Thoracic aorta (tissue), 2 donors: ENCODE measurements at regions not wholly inside any gene's neighbourhood (a gene's known extent, or its start where the extent isn't known, plus 50 kb on each side); places are given as distances from the start of the nearest gene placed in this dataset.
"Not testable (repeated sequence)": the region's sequence is repeated elsewhere in the genome, so short reads cannot be mapped to it uniquely, and the experiment has no call there.

Experiments
- ATAC-seq: fragments of 150-250 bp; one replicate; pipeline ENCODE4 v1.8.0; 2017; ENCODE audit warnings: low read depth; ENCODE audit not compliant: insufficient number of reproducible peaks, low FRiP score
- DNase-seq: peaks from one replicate; pipeline ENCODE4 v3.0.0-alpha.2; 2020; ENCODE audit warnings: low spot score
- H3K27ac ChIP-seq, 2 donors: fragments of 200-600 bp; sonication (generic); 1 replicate in 1 of 2; 2 replicates in 1 of 2; pipeline ENCODE4 v1.5.1; 2016; ENCODE audit warnings: mild to moderate bottlenecking in 2 of 2, moderate library complexity in 2 of 2
- H3K27me3 ChIP-seq: fragments of 200-600 bp; sonication (generic); replicated peaks from 2 replicates; pipeline ENCODE4 v1.6.0; 2016; ENCODE audit warnings: mild to moderate bottlenecking; ENCODE audit not compliant: insufficient read depth
- H3K36me3 ChIP-seq: fragments of 200-600 bp; sonication (generic); one replicate; pipeline ENCODE4 v1.5.1; 2016
- H3K4me1 ChIP-seq, 2 donors: fragments of 200-600 bp; sonication (generic); 1 replicate in 1 of 2; 2 replicates in 1 of 2; pipeline versions ENCODE4 v1.5.1 to v1.6.0; 2016; ENCODE audit warnings: low read depth in 2 of 2, mild to moderate bottlenecking in 1 of 2; ENCODE audit not compliant: control insufficient read depth in 1 of 2
- H3K4me3 ChIP-seq: fragments of 200-600 bp; sonication (generic); 2 replicates; pipeline ENCODE4 v1.5.1; 2016; ENCODE audit warnings: mild to moderate bottlenecking
- H3K9me3 ChIP-seq: fragments of 200-600 bp; sonication (generic); 2 replicates; pipeline ENCODE4 v1.5.1; 2016
- CTCF ChIP-seq: fragments of 200-600 bp; sonication (generic); IDR thresholded peaks from one replicate; pipeline ENCODE4 v1.5.1; 2019; ENCODE audit warnings: antibody characterized with exemption

- Histone ChIP-seq H3K4me3 (no peak overlapping the region), H3K4me1 (no peaks in the 10 kb centered on the region), H3K9me3 (no peaks in the 10 kb centered on the region), H3K27me3 (no peaks in the 10 kb centered on the region), H3K27ac (no peak overlapping the region), H3K36me3 (no peaks in the 10 kb centered on the region)
- DNase-seq (no peak), ATAC-seq (no peak)
- no peak for TF ChIP-seq CTCF
Observed at GRCh38 chr15:23773093-23773492, 86.0 kb upstream of the NDN start.

GRCh38 chr15:23787346-23788105 is 100.4 kb upstream of the NDN start:
- no peak for TF ChIP-seq CTCF
- Histone ChIP-seq H3K4me3 (no peak overlapping the region), H3K4me1 (no peaks in the 10 kb centered on the region), H3K9me3 (no peaks in the 10 kb centered on the region), H3K27ac (no peak overlapping the region), H3K36me3 (no peaks in the 10 kb centered on the region), H3K27me3 (no peaks in the 10 kb centered on the region)
- no peak for ATAC-seq
- DNase-seq = no peak

GRCh38 chr15:23793191-23793680 is 106.1 kb upstream of the NDN start:
- no peak for DNase-seq
- no peaks in the 10 kb centered on the region for H3K36me3 ChIP-seq
- H3K27me3 ChIP-seq = no peaks in the 10 kb centered on the region
- no peak for TF ChIP-seq CTCF
- no peaks in the 10 kb centered on the region for H3K9me3 ChIP-seq
- no peak overlapping the region for H3K4me3 ChIP-seq
- no peak for ATAC-seq
- no peak overlapping the region for H3K27ac ChIP-seq
- no peaks in the 10 kb centered on the region for H3K4me1 ChIP-seq

- H3K9me3 ChIP-seq = no peaks in the 10 kb centered on the region
- DNase-seq (no peak), ATAC-seq (no peak)
- no peak overlapping the region for H3K27ac ChIP-seq
- TF ChIP-seq CTCF = no peak
- H3K4me1 ChIP-seq = no peaks in the 10 kb centered on the region
- no peaks in the 10 kb centered on the region for H3K36me3 ChIP-seq
- no peak overlapping the region for H3K4me3 ChIP-seq
- H3K27me3 ChIP-seq = no peaks in the 10 kb centered on the region
Observed at GRCh38 chr15:23797747-23798446, 110.8 kb upstream of the NDN start.

- DNase-seq = no peak
- TF ChIP-seq CTCF = no peak
- Histone ChIP-seq H3K9me3 (no peaks in the 10 kb centered on the region), H3K4me1 (no peaks in the 10 kb centered on the region), H3K27me3 (no peaks in the 10 kb centered on the region), H3K4me3 (no peak overlapping the region), H3K36me3 (no peaks in the 10 kb centered on the region), H3K27ac (no peak overlapping the region)
- no peak for ATAC-seq
Observed at GRCh38 chr15:23801881-23802280, 114.8 kb upstream of the NDN start.

- not testable (repeated sequence) for DNase-seq, H3K4me3 ChIP-seq, H3K9me3 ChIP-seq, H3K4me1 ChIP-seq, H3K27ac ChIP-seq, H3K27me3 ChIP-seq, H3K36me3 ChIP-seq, ATAC-seq
Observed at GRCh38 chr15:23802896-23803435, 115.9 kb upstream of the NDN start.
